H1 (cell line): ENCODE measurements at regions not wholly inside any gene's neighbourhood (a gene's known extent, or its start where the extent isn't known, plus 50 kb on each side); places are given as distances from the start of the nearest gene placed in this dataset.

ENCODE experiments used
- RFX5 ChIP-seq: IDR thresholded peaks from 2 replicates; pipeline ENCODE4 v1.6.1; 2011; ENCODE audit warnings: low read depth, low read length, improper control_type of control experiment, borderline replicate concordance
- TF ChIP-seq, protein P1 (sequence below): fragments of 300-600 bp; sonication (generic); IDR thresholded peaks from 2 replicates; pipeline ENCODE4 v1.7.1; 2012; ENCODE audit warnings: low read length, moderate library complexity, mild to moderate bottlenecking, inconsistent platforms; ENCODE audit not compliant: insufficient replicate concordance

- TF ChIP-seq, protein P1, sequence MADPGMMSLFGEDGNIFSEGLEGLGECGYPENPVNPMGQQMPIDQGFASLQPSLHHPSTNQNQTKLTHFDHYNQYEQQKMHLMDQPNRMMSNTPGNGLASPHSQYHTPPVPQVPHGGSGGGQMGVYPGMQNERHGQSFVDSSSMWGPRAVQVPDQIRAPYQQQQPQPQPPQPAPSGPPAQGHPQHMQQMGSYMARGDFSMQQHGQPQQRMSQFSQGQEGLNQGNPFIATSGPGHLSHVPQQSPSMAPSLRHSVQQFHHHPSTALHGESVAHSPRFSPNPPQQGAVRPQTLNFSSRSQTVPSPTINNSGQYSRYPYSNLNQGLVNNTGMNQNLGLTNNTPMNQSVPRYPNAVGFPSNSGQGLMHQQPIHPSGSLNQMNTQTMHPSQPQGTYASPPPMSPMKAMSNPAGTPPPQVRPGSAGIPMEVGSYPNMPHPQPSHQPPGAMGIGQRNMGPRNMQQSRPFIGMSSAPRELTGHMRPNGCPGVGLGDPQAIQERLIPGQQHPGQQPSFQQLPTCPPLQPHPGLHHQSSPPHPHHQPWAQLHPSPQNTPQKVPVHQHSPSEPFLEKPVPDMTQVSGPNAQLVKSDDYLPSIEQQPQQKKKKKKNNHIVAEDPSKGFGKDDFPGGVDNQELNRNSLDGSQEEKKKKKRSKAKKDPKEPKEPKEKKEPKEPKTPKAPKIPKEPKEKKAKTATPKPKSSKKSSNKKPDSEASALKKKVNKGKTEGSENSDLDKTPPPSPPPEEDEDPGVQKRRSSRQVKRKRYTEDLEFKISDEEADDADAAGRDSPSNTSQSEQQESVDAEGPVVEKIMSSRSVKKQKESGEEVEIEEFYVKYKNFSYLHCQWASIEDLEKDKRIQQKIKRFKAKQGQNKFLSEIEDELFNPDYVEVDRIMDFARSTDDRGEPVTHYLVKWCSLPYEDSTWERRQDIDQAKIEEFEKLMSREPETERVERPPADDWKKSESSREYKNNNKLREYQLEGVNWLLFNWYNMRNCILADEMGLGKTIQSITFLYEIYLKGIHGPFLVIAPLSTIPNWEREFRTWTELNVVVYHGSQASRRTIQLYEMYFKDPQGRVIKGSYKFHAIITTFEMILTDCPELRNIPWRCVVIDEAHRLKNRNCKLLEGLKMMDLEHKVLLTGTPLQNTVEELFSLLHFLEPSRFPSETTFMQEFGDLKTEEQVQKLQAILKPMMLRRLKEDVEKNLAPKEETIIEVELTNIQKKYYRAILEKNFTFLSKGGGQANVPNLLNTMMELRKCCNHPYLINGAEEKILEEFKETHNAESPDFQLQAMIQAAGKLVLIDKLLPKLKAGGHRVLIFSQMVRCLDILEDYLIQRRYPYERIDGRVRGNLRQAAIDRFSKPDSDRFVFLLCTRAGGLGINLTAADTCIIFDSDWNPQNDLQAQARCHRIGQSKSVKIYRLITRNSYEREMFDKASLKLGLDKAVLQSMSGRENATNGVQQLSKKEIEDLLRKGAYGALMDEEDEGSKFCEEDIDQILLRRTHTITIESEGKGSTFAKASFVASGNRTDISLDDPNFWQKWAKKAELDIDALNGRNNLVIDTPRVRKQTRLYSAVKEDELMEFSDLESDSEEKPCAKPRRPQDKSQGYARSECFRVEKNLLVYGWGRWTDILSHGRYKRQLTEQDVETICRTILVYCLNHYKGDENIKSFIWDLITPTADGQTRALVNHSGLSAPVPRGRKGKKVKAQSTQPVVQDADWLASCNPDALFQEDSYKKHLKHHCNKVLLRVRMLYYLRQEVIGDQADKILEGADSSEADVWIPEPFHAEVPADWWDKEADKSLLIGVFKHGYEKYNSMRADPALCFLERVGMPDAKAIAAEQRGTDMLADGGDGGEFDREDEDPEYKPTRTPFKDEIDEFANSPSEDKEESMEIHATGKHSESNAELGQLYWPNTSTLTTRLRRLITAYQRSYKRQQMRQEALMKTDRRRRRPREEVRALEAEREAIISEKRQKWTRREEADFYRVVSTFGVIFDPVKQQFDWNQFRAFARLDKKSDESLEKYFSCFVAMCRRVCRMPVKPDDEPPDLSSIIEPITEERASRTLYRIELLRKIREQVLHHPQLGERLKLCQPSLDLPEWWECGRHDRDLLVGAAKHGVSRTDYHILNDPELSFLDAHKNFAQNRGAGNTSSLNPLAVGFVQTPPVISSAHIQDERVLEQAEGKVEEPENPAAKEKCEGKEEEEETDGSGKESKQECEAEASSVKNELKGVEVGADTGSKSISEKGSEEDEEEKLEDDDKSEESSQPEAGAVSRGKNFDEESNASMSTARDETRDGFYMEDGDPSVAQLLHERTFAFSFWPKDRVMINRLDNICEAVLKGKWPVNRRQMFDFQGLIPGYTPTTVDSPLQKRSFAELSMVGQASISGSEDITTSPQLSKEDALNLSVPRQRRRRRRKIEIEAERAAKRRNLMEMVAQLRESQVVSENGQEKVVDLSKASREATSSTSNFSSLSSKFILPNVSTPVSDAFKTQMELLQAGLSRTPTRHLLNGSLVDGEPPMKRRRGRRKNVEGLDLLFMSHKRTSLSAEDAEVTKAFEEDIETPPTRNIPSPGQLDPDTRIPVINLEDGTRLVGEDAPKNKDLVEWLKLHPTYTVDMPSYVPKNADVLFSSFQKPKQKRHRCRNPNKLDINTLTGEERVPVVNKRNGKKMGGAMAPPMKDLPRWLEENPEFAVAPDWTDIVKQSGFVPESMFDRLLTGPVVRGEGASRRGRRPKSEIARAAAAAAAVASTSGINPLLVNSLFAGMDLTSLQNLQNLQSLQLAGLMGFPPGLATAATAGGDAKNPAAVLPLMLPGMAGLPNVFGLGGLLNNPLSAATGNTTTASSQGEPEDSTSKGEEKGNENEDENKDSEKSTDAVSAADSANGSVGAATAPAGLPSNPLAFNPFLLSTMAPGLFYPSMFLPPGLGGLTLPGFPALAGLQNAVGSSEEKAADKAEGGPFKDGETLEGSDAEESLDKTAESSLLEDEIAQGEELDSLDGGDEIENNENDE, result no peak
- no peak for TF ChIP-seq RFX5
- TF ChIP-seq, all 59 proteins: peak for 0
Observed at GRCh38 chr3:167908221-167908620, 172.7 kb downstream of the SERPINI1 start (continued).
